Pancreas (tissue), 10 donors: ENCODE measurements at regions not wholly inside any gene's neighbourhood (a gene's known extent, or its start where the extent isn't known, plus 50 kb on each side); places are given as distances from the start of the nearest gene placed in this dataset.
"Not testable (repeated sequence)": the region's sequence is repeated elsewhere in the genome, so short reads cannot be mapped to it uniquely, and the experiment has no call there.

ENCODE experiments used
- ATAC-seq, 4 donors: fragments of 200-7000 bp; cut with Tn5 transposase; one replicate each; pipeline versions ENCODE4 v1.8.0 to v1.9.1; 2020; ENCODE audit warnings: mild to moderate bottlenecking in 4 of 4, moderate library complexity in 4 of 4
- DNase-seq, 6 donors: peaks; one replicate each; pipeline ENCODE4 v3.0.0-alpha.2; 2020
- FAIRE-seq: peaks from 2 replicates; lab custom pipeline; 2012; peaks lifted over from hg19 to GRCh38; lab: Jason Lieb, UNC
- H3K27ac ChIP-seq, 4 donors: fragments of 200-600 bp; sonication (generic); 1 replicate in 3 of 4; 2 replicates in 1 of 4; pipeline versions ENCODE4 v1.5.0 to v1.8.0; 2020
- H3K27me3 ChIP-seq, 4 donors: fragments of 200-600 bp; one replicate each; pipeline ENCODE4 v1.8.0; 2021
- H3K36me3 ChIP-seq, 3 donors: fragments of 200-600 bp; sonication (generic) in 1 of 3; one replicate each; pipeline versions ENCODE4 v1.5.0 to v1.8.0; 2020 to 2021
- H3K4me1 ChIP-seq, 3 donors: fragments of 200-600 bp; one replicate each; pipeline ENCODE4 v1.8.0; 2021
- H3K4me3 ChIP-seq, 4 donors: fragments of 200-600 bp; sonication (generic) in 2 of 4; one replicate each; pipeline versions ENCODE4 v1.5.0 to v1.8.0; 2020 to 2021
- H3K9me3 ChIP-seq, 4 donors: fragments of 200-600 bp; one replicate each; pipeline ENCODE4 v1.8.0; 2021
- WGBS, 2 donors: extraction: QIAGEN DNeasy Blood & Tissue Kit; methylation state at CpG; one replicate each; pipeline ENCODE4 v1.1.7; 2013; 5-methylcytosine and 5-hydroxymethylcytosine counted together
- intact Hi-C, 3 donors: fragments of 100-400 bp; cut with DNase I; formaldehyde crosslinking; loops; one replicate each; pipeline versions ENCODE4 v1.11.1 to v1.14.2; 2022
- TF ChIP-seq, protein P1 (sequence below), 4 donors: fragments of 200-600 bp; sonication (generic) in 3 of 4; IDR thresholded peaks; one replicate each; pipeline versions ENCODE4 v1.5.0 to v1.8.0; 2021; ENCODE audit warnings: antibody characterized with exemption in 4 of 4
- donor health status: healthy with polysubstance abuse.
- donor health status: DM: no; HTN: no; CAD: no; lungs with moderate emphysema.
- donor health status: DM: no; HTN: no; CAD: no.
- donor health status: control.
- donor health status: control.
- donor health status: Bipolar disorder and iron deficiency.
- donor health status: DM: yes; HTN: yes; CAD: no.
- donor health status: DM: no; HTN: no; CAD: no.
- donor health status: DM: no; HTN: no; CAD: no.
- donor health status: DM: yes; HTN: yes; CAD: no.

DNA sequence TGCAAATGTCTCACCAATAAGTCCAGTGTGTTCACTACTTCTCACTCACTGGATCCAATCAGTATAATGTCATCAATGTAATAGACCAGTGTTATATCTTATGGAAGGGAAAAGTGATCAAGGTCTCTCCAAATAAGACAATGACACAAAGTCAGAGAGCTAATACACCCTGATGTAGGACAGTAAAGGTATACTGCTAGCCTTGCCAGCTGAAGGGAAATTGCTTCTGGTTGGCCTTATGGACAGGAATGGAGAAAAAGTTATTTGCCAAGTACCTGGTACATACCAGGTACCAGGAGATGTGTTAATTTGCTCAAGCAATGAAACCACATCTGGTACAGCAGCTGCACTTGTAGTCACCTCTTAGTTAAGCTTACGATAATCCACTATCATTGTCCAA, 141.0 kb downstream of the LTN1 start:
- Histone ChIP-seq H3K4me1 (no peaks in the 10 kb centered on the region), H3K27ac (no peak overlapping the region), H3K36me3 (no peaks in the 10 kb centered on the region), H3K4me3 (no peak overlapping the region), H3K27me3 (no peaks in the 10 kb centered on the region), H3K9me3 (no peaks in the 10 kb centered on the region)
- WGBS, 2 donors: 89 to 90% methylated on average over 1 of the region's 1 CpG
- TF ChIP-seq, protein P1, sequence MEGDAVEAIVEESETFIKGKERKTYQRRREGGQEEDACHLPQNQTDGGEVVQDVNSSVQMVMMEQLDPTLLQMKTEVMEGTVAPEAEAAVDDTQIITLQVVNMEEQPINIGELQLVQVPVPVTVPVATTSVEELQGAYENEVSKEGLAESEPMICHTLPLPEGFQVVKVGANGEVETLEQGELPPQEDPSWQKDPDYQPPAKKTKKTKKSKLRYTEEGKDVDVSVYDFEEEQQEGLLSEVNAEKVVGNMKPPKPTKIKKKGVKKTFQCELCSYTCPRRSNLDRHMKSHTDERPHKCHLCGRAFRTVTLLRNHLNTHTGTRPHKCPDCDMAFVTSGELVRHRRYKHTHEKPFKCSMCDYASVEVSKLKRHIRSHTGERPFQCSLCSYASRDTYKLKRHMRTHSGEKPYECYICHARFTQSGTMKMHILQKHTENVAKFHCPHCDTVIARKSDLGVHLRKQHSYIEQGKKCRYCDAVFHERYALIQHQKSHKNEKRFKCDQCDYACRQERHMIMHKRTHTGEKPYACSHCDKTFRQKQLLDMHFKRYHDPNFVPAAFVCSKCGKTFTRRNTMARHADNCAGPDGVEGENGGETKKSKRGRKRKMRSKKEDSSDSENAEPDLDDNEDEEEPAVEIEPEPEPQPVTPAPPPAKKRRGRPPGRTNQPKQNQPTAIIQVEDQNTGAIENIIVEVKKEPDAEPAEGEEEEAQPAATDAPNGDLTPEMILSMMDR (IDR thresholded peaks at IDR 0.05): no peak
- DNase-seq: no peak
- ATAC-seq: no peak
- intact Hi-C loops: loop anchor here in 1 of 3 donors (10.0 kb wide), 1 partner anchor 57 kb away; no protein-coding TSS in a partner anchor
- no peak for FAIRE-seq

DNA sequence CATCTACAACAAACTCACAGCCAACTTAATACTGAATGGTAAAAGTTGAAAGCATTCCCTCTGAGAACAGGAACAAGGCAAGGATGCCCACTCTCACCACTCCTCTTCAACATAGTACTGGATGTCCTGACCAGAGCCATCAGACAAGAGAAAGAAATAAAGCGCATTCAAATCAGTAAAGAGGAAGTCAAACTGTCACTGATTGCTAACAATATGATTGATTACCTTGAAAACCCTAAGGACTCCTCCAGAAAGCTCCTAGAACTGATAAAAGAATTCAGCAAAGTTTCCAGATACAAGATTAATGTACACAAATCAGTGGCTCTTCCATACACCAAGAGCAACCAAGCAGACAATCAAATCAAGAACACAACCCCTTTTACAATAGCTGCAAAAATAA, 153.4 kb downstream of the LTN1 start:
- WGBS, 2 donors: 79 to 89% methylated on average over 1 of the region's 1 CpG
- H3K27ac ChIP-seq, DNase-seq, H3K4me3 ChIP-seq, H3K4me1 ChIP-seq, FAIRE-seq, H3K36me3 ChIP-seq, H3K9me3 ChIP-seq, H3K27me3 ChIP-seq, ATAC-seq, intact Hi-C loops: not testable (repeated sequence)

DNA sequence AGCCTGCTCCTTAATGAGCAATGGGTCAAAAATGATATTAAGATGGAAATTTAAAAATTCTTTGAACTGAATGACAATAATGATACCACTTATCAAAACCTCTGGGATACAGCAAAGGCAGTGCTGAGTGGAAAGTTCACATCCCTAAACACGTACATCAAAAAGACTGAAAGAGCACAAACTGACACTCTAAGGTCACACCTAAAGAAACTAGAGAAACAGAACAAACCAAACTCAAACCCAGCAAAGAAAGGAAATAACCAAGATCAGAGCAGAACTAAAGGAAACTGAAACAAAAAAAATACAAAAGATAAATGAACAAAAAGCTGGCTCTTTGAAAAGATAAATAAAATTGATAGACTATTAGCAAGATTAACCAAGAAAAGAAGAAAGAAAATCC, 155.3 kb downstream of the LTN1 start:
- FAIRE-seq, H3K4me3 ChIP-seq, H3K36me3 ChIP-seq, H3K27me3 ChIP-seq, intact Hi-C loops, H3K4me1 ChIP-seq, H3K9me3 ChIP-seq, DNase-seq, ATAC-seq, H3K27ac ChIP-seq: not testable (repeated sequence)
- WGBS, 2 donors: 85 to 92% methylated on average over 1 of the region's 1 CpG

DNA sequence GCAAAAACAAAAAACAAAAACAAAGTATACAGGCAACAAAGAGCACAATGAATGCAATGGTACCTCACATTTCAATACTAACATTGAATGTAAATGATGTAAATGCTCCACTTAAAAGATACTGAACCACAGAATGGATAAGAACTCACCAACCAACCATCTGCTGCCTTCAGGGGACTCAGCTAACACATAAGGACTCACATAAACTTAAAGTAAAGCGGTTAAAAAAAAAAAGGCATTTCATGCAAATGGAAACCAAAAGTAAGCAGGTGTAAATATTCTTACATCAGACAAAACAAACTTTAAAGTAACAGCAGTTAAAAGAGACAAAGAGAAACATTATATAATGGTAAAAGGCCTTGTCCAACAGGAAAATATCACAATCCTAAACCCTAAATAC, 156.1 kb downstream of the LTN1 start:
- not testable (repeated sequence) for ATAC-seq
- 96 to 100% methylated on average over 1 of the region's 1 CpG for WGBS, 2 donors

DNA sequence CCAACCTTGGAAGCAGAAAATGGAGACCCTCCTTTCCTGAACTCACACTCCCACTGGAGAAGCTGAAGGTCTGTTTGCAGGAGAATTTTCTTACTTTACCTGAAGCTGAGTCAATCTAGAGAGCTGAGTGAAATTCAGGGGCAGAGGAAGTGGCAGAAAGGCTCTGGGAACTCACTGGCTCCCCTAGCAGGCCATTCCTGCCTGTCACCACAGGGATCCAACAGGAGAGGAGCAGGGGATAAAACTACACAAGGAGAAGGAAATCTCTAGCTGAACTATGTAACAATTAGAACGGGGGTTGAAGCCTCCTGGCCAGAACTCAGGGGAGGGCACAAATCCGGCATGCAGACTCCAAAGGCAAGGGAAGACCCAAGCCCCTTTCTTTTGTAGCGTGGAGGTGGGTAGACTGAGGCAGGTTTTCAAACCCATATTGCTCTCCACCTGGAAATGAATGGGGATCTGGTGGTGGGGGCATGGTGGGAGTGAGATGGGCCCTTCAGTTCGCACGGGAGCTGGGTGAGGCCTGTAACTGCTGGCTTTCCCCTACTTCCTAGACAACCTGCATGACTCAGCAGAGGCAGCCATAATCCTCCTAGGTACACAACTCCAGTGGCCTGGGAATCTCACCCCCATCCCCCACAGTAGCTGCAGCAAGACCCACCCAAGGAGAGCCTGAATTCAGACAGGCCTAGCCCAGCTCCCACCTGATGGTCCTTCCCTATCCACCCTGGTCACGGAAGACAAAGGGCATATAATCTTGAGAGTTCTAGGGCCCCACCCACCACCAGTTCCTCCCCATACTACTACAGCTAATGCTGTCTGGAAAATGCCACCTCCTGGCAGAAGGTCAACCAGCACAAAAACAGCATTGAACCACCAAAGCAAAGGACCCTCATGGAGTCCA, 158.1 kb downstream of the LTN1 start:
- Histone ChIP-seq H3K27me3 (no peaks in the 10 kb centered on the region), H3K36me3 (no peaks in the 10 kb centered on the region), H3K9me3 (no peaks in the 10 kb centered on the region), H3K27ac (no peak overlapping the region), H3K4me3 (no peak overlapping the region), H3K4me1 (no peaks in the 10 kb centered on the region)
- FAIRE-seq: no peak
- DNase-seq: no peak
- TF ChIP-seq, protein P1 (IDR thresholded peaks at IDR 0.05): no peak
- intact Hi-C loops: no loop called here
- no peak for ATAC-seq
- 91 to 99% methylated on average over 6 of the region's 6 CpGs for WGBS, 2 donors

More for the DNA sequence above, 156.1 kb downstream of the LTN1 start:
- H3K4me3 ChIP-seq, DNase-seq, H3K36me3 ChIP-seq, H3K27me3 ChIP-seq, H3K9me3 ChIP-seq, intact Hi-C loops, H3K4me1 ChIP-seq, FAIRE-seq, H3K27ac ChIP-seq: not testable (repeated sequence)

DNA sequence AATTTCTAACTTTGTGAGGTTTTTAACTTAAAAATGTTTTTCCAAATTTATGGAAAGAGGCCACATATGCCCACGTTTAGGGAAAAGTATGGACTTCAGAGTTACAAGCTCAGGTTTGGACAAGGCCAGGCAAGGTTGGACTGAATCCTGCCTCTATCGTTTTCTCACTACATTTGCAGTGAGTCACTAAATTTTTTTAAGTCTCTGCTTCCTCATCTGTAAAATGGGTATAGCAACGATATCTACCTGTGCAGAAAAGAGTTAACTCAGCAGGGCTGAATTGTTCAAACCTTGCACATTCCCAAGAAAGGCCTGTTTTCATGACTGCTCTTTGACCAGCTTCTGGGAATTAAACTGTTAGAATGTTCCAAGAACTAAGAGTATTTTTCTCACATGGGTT, 159.1 kb downstream of the LTN1 start:
- TF ChIP-seq, protein P1 (IDR thresholded peaks at IDR 0.05): no peak
- no peak for FAIRE-seq
- WGBS, 2 donors: 82 to 91% methylated on average over 3 of the region's 3 CpGs
- Histone ChIP-seq H3K27ac (no peak overlapping the region), H3K4me3 (no peak overlapping the region), H3K27me3 (no peaks in the 10 kb centered on the region), H3K4me1 (no peaks in the 10 kb centered on the region), H3K9me3 (no peaks in the 10 kb centered on the region), H3K36me3 (no peaks in the 10 kb centered on the region)
- DNase-seq: no peak
- no peak for ATAC-seq
- intact Hi-C loops: no loop called here
